CD14-positive monocyte (primary cell): ENCODE measurements at regions not wholly inside any gene's neighbourhood (a gene's known extent, or its start where the extent isn't known, plus 50 kb on each side); places are given as distances from the start of the nearest gene placed in this dataset.

Experiments
- DNase-seq, 3 donors: peaks; one replicate each; pipeline ENCODE4 v3.0.0-alpha.2; 2011 to 2022
- H2AFZ ChIP-seq: 2 replicates; pipeline ENCODE4 v1.6.0; 2012; ENCODE audit warnings: mild to moderate bottlenecking, low read depth, low read length, inconsistent platforms; ENCODE audit not compliant: insufficient read depth, poor library complexity, severe bottlenecking
- H3K27ac ChIP-seq, 2 donors: 1 replicate in 1 of 2; 2 replicates in 1 of 2; pipeline ENCODE4 v1.5.1; 2012 to 2013; ENCODE audit warnings: low read length in 2 of 2, control low read depth in 1 of 2, inconsistent platforms in 1 of 2, low read depth in 1 of 2, mild to moderate bottlenecking in 1 of 2
- H3K27me3 ChIP-seq, 2 donors: one replicate each; pipeline versions ENCODE4 v1.6.0 to v1.6.1; 2011 to 2013; ENCODE audit warnings: low read length in 2 of 2; ENCODE audit not compliant: control insufficient read depth in 2 of 2, insufficient read depth in 2 of 2
- H3K36me3 ChIP-seq, 2 donors: replicated peaks in 1 of 2; 1 replicate in 1 of 2; 2 replicates in 1 of 2; pipeline versions ENCODE4 v1.5.1 to v1.6.1; 2012 to 2013; ENCODE audit warnings: low read length in 2 of 2, control low read depth in 1 of 2, inconsistent platforms in 1 of 2, mild to moderate bottlenecking in 1 of 2; ENCODE audit not compliant: insufficient read depth in 2 of 2, control insufficient read depth in 1 of 2
- H3K4me1 ChIP-seq, 2 donors: 1 replicate in 1 of 2; 2 replicates in 1 of 2; pipeline versions ENCODE4 v1.5.1 to v1.6.1; 2012 to 2013; ENCODE audit warnings: low read length in 2 of 2, control low read depth in 1 of 2, inconsistent platforms in 1 of 2, mild to moderate bottlenecking in 1 of 2, moderate library complexity in 1 of 2; ENCODE audit not compliant: insufficient read depth in 2 of 2, control insufficient read depth in 1 of 2
- H3K4me2 ChIP-seq: replicated peaks from 2 replicates; pipeline ENCODE3; 2012; ENCODE audit warnings: low read length, moderate library complexity, mild to moderate bottlenecking; ENCODE audit not compliant: poor library complexity, severe bottlenecking; ENCODE audit errors: extremely low read depth
- H3K4me3 ChIP-seq, 3 experiments: fragments of 200-600 bp in 1 of 3; sonication (generic) in 1 of 3; replicated peaks in 1 of 3; 1 replicate in 2 of 3; 2 replicates in 1 of 3; pipeline ENCODE4 v1.5.1; 2011 to 2013; ENCODE audit warnings: low read length in 3 of 3, mild to moderate bottlenecking in 3 of 3, control low read depth in 2 of 3, low read depth in 2 of 3, inconsistent platforms in 1 of 3, moderate library complexity in 1 of 3
- H3K79me2 ChIP-seq: 2 replicates; pipeline ENCODE4 v1.6.0; 2012; ENCODE audit warnings: mild to moderate bottlenecking, control low read depth, inconsistent platforms, low read length, moderate library complexity; ENCODE audit not compliant: insufficient read depth
- H3K9ac ChIP-seq: 2 replicates; pipeline ENCODE4 v1.6.0; 2017; ENCODE audit warnings: low read length, mild to moderate bottlenecking; ENCODE audit not compliant: insufficient read depth, poor library complexity, severe bottlenecking
- H3K9me3 ChIP-seq, 2 donors: replicated peaks in 1 of 2; 1 replicate in 1 of 2; 2 replicates in 1 of 2; pipeline versions ENCODE4 v1.5.1 to v1.6.1; 2012 to 2013; ENCODE audit warnings: low read length in 2 of 2, control low read depth in 1 of 2; ENCODE audit not compliant: control insufficient read depth in 1 of 2, insufficient read depth in 1 of 2
- H4K20me1 ChIP-seq: 2 replicates; pipeline ENCODE4 v1.6.0; 2012; ENCODE audit warnings: mild to moderate bottlenecking, low read length, control low read depth, moderate library complexity; ENCODE audit not compliant: insufficient read depth
- H3K27ac Mint-ChIP-seq, 7 donors: one replicate each; pipeline ENCODE4 v1.8.0; 2020; ENCODE audit warnings: mild to moderate bottlenecking in 7 of 7, mixed read lengths in 7 of 7, moderate library complexity in 6 of 7, inconsistent platforms in 2 of 7
- H3K27me3 Mint-ChIP-seq, 3 donors: one replicate each; pipeline ENCODE4 v1.8.0; 2021 to 2022; ENCODE audit warnings: low read depth in 3 of 3, mild to moderate bottlenecking in 3 of 3, mixed read lengths in 3 of 3, moderate library complexity in 3 of 3, inconsistent platforms in 1 of 3
- H3K36me3 Mint-ChIP-seq, 2 donors: one replicate each; pipeline ENCODE4 v1.8.0; 2020; ENCODE audit warnings: mixed read lengths in 2 of 2, inconsistent platforms in 1 of 2, mild to moderate bottlenecking in 1 of 2
- H3K4me1 Mint-ChIP-seq: one replicate; pipeline ENCODE4 v1.8.0; 2020; ENCODE audit warnings: mild to moderate bottlenecking, mixed read lengths
- H3K4me3 Mint-ChIP-seq, 2 donors: one replicate each; pipeline ENCODE4 v1.8.0; 2020; ENCODE audit warnings: mild to moderate bottlenecking in 2 of 2, mixed read lengths in 2 of 2, moderate library complexity in 1 of 2
- H3K9me3 Mint-ChIP-seq, 7 donors: one replicate each; pipeline ENCODE4 v1.8.0; 2020 to 2022; ENCODE audit warnings: mixed read lengths in 7 of 7, mild to moderate bottlenecking in 6 of 7, moderate library complexity in 6 of 7, inconsistent platforms in 2 of 7
- WGBS: methylation state at CpG from one replicate; pipeline ENCODE4 v1.1.5; 2013; ENCODE audit warnings: missing lambda C conversion rate; ENCODE audit not compliant: insufficient coverage; 5-methylcytosine and 5-hydroxymethylcytosine counted together
- intact Hi-C, 2 donors: fragments of 100-400 bp; cut with micrococcal nuclease; formaldehyde crosslinking; loops; one replicate each; pipeline versions ENCODE4 v1.15.0 to v1.15.1; 2023
- TF ChIP-seq, protein P1 (sequence below): fragments of 200-600 bp; IDR thresholded peaks from one replicate; pipeline ENCODE4 v1.8.0; 2022; ENCODE audit warnings: antibody characterized with exemption, mild to moderate bottlenecking

DNA sequence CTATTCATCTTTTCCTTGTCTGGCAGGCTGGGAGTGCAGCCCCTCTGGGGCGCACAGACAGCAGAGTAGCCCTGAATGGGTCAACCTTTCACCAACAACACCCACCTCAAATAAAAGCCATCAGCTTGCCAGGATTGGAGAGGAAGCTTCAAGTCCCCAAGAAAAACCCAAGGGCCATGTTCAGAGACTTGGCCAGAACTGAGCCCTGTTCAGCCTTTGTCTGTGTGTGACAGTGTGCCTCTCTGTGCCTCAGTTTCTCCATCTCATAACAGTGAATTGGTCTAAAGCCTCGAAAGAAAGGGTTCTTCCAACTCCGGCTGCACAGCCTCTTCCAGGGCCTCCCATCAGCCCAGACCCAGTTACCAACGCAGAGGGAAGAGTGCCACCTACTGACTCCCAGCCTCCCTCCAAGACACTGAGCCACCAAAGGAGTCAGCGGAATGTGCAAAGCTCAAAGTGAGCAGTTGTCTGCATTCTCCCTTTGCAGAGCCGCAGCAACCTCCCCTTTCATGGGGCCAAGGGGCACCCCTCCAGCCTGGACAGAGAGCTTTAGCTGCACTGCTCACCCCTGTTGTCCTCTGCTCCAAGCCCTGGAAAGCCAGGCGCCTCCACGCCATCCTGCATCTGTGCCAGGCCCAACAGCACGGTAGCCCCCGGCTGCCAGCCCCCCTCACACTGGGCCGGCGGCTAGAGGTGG is 82.7 kb upstream of the TOP1 start:
- no peaks in the 10 kb centered on the region for H3K9me3 ChIP-seq
- 61% methylated on average over 7 of the region's 12 CpGs for WGBS
- H2AFZ ChIP-seq: no peak overlapping the region
- peaks cover 0 to 4% of the 10 kb centered on the region in 2 donors for H3K36me3 Mint-ChIP-seq
- no peak overlapping the region for H3K4me2 ChIP-seq
- no peak overlapping the region for H3K4me3 ChIP-seq
- no peak overlapping the region for H3K4me3 Mint-ChIP-seq
- no peak overlapping the region for H3K9ac ChIP-seq
- no peak overlapping the region for H3K27ac Mint-ChIP-seq
- TF ChIP-seq, protein P1, sequence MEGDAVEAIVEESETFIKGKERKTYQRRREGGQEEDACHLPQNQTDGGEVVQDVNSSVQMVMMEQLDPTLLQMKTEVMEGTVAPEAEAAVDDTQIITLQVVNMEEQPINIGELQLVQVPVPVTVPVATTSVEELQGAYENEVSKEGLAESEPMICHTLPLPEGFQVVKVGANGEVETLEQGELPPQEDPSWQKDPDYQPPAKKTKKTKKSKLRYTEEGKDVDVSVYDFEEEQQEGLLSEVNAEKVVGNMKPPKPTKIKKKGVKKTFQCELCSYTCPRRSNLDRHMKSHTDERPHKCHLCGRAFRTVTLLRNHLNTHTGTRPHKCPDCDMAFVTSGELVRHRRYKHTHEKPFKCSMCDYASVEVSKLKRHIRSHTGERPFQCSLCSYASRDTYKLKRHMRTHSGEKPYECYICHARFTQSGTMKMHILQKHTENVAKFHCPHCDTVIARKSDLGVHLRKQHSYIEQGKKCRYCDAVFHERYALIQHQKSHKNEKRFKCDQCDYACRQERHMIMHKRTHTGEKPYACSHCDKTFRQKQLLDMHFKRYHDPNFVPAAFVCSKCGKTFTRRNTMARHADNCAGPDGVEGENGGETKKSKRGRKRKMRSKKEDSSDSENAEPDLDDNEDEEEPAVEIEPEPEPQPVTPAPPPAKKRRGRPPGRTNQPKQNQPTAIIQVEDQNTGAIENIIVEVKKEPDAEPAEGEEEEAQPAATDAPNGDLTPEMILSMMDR: peak; percentile 35
- intact Hi-C loops: loop anchor here (10.0 kb wide), 2 partner anchors 201 to 791 kb away; no protein-coding TSS in a partner anchor
- H3K36me3 ChIP-seq: no peaks in the 10 kb centered on the region
- H3K27me3 Mint-ChIP-seq: peaks cover 0 to 4% (median 3%) of the 10 kb centered on the region in 3 donors
- H3K27ac ChIP-seq: no peak overlapping the region
- H3K79me2 ChIP-seq: no peaks in the 10 kb centered on the region
- peaks cover 34% of the 10 kb centered on the region for H3K4me1 Mint-ChIP-seq
- peak; percentile 14 to 35 (median 34) for DNase-seq
- no peaks in the 10 kb centered on the region for H4K20me1 ChIP-seq
- peaks cover 22 to 27% of the 10 kb centered on the region in 2 donors for H3K4me1 ChIP-seq
- H3K9me3 Mint-ChIP-seq: no peaks in the 10 kb centered on the region
- H3K27me3 ChIP-seq: no peaks in the 10 kb centered on the region

DNA sequence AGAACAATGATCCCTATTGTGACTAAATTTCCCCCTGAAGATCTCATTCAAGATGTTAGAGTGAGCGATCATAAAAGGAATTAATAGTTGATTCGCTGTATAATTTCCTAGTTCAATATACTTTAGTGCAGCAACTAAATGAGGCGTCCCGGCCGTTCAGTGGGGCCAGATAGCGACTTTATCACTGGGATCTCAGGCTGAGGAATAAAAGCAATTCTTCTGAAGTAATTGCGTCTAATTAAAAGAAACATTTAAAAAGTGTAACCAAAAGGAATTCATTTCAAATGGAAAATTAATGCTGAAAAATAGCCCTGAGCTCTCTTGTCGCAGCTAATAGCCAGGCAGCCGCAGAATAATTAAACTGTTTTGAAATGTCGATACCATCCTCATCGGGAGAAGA is 82.2 kb upstream of the TOP1 start:
- H3K36me3 ChIP-seq: no peaks in the 10 kb centered on the region
- peaks cover 29% of the 10 kb centered on the region for H3K4me1 Mint-ChIP-seq
- H3K79me2 ChIP-seq: no peaks in the 10 kb centered on the region
- WGBS: 100% methylated on average over 4 of the region's 11 CpGs
- H3K36me3 Mint-ChIP-seq: peaks cover 0 to 4% of the 10 kb centered on the region in 2 donors
- no peaks in the 10 kb centered on the region for H3K27me3 ChIP-seq
- H3K27ac ChIP-seq: no peak overlapping the region
- TF ChIP-seq, protein P1: no peak
- no peaks in the 10 kb centered on the region for H3K9me3 ChIP-seq
- H3K9ac ChIP-seq: no peak overlapping the region
- no peak overlapping the region for H2AFZ ChIP-seq
- no peak overlapping the region for H3K4me2 ChIP-seq
- intact Hi-C loops: loop anchor here (10.0 kb wide), 2 partner anchors 202 to 792 kb away; no protein-coding TSS in a partner anchor
- peaks cover 16 to 22% of the 10 kb centered on the region in 2 donors for H3K4me1 ChIP-seq
- H3K4me3 ChIP-seq: no peak overlapping the region
- H3K9me3 Mint-ChIP-seq: no peaks in the 10 kb centered on the region
- DNase-seq: no peak
- peaks cover 0 to 4% (median 3%) of the 10 kb centered on the region in 3 donors for H3K27me3 Mint-ChIP-seq
- H4K20me1 ChIP-seq: no peaks in the 10 kb centered on the region
- H3K4me3 Mint-ChIP-seq: no peak overlapping the region
- no peak overlapping the region for H3K27ac Mint-ChIP-seq
